ENCODE measurements at regions not wholly inside any gene's neighbourhood (a gene's known extent, or its start where the extent isn't known, plus 50 kb on each side); places are given as distances from the start of the nearest gene placed in this dataset.
A peak's percentile ranks its signal among the peaks of the same experiment; 100 is the strongest.

DNA sequence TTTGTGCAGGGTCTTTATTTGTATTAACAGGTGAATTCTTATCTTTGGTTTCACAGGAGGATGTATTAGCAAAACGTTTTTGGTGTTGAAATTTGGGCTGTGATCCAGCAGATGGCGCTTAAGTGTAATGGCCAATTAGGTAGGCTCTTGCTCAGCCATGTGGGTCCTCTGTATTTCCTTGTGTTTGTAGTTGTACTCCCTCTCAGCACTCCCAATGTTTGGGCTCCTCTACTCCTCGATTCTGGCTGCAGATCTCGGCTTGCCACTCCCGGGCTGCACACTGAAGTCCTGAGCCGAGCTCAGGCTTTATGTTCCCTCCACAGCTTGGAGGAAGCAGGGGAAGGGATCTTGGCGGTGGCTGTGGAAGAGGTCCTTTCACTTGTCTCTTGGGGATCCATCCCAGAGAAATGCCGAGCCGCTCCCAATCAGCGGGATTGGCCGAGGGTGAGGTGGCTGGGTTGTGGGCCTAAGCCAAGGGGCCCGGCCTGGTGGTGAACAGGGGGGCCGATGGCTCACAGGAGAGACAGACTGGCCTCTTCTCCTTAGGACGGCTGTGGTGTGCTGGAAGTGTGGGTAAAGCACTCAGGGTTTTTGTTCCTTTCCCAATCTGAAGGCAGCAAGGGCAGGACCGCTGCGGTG lies 133.7 kb downstream of the AEBP2 start:
- DNase-seq (ENCODE audit: extremely low read depth in 1 of 4, low spot score in 3 of 4) (peak; percentile 13 to 52 (median 18)), FAIRE-seq (peak; percentile 88), ATAC-seq (peak; percentile 84)
- no TSS peak for BruUV-seq (replicated peaks)
- intact Hi-C loops (cut with micrococcal nuclease): loop anchor here (1.0 kb wide), 1 partner anchor 70 kb away; no protein-coding TSS in a partner anchor
- H3K27me3 ChIP-seq (ENCODE audit: control insufficient read depth in 2 of 2, insufficient read depth in 2 of 2, low read length in 2 of 2): no peaks in the 10 kb centered on the region
- POLR2A ChIA-PET: interaction anchor here (0.6 kb wide), 2 partner anchors 20 to 28 kb away, joined by 3 read pairs; no protein-coding TSS in a partner anchor
- peak overlapping the region; percentile 85 for H2AFZ ChIP-seq (ENCODE audit: low read depth, low read length)
- H3K9me1 ChIP-seq (ENCODE audit: control insufficient read depth, insufficient read depth, low read length): no peaks in the 10 kb centered on the region
- H3K79me2 ChIP-seq (ENCODE audit: control insufficient read depth, insufficient read depth, low read length): no peaks in the 10 kb centered on the region
- 29% methylated on average over 9 of the region's 16 CpGs for WGBS (ENCODE audit: insufficient coverage, low coverage, missing lambda C conversion rate)
- no peak overlapping the region for H3K9ac ChIP-seq (ENCODE audit: insufficient read depth in 1 of 2, low read depth in 2 of 2, low read length in 2 of 2)
- H3K4me2 ChIP-seq (ENCODE audit: insufficient read depth, low read length): no peak overlapping the region
- H3K9me3 ChIP-seq (replicated peaks; ENCODE audit: control insufficient read depth, insufficient read depth, low read depth, low read length): no peaks in the 10 kb centered on the region
- no peaks in the 10 kb centered on the region for H4K20me1 ChIP-seq (replicated peaks; ENCODE audit: control insufficient read depth, insufficient read depth, low read length)
- in situ Hi-C loops (cut with MboI): no loop called here
- H3K4me3 ChIP-seq: no peak overlapping the region
- CTCF ChIA-PET (ENCODE audit: low intra/inter-chr PET ratio): no interaction called here
- no peak overlapping the region for H3K27ac ChIP-seq (ENCODE audit: extremely low read depth, low read depth, low read length)
- peaks cover 5 to 13% of the 10 kb centered on the region in 2 experiments; a peak in 4 of 5 replicates for H3K4me1 ChIP-seq (replicated peaks in 1 of 2; ENCODE audit: control insufficient read depth in 2 of 2, insufficient read depth in 2 of 2, low read length in 2 of 2)
- H3K36me3 ChIP-seq (ENCODE audit: control insufficient read depth, insufficient read depth, low read length): no peaks in the 10 kb centered on the region
- TF ChIP-seq ZNF57 (CRISPR knock-in tag; IDR thresholded peaks at IDR 0.05) (peak; percentile 88), RBM15 (IDR thresholded peaks at IDR 0.05; ENCODE audit: insufficient read depth, low read length) (no peak), TCFL5 (CRISPR knock-in tag; conservative IDR thresholded peaks at IDR 0.05) (no peak), DPF2 (IDR thresholded peaks at IDR 0.05) (no peak), RAD21 (CRISPR knock-in tag; conservative IDR thresholded peaks at IDR 0.05 in 1 of 2, IDR thresholded peaks at IDR 0.05 in 1 of 2) (peak in 1 of 2 experiments; percentile 49; a peak in 2 of 4 replicates), ESRRA (IDR thresholded peaks at IDR 0.05; ENCODE audit: borderline replicate concordance, low read depth) (no peak), ZFP30 (CRISPR knock-in tag; IDR thresholded peaks at IDR 0.05; ENCODE audit: borderline replicate concordance) (no peak), NONO (IDR thresholded peaks at IDR 0.05; ENCODE audit: low read depth in 2 of 2, low read length in 1 of 2) (no peak)
- TF ChIP-seq, protein P1, sequence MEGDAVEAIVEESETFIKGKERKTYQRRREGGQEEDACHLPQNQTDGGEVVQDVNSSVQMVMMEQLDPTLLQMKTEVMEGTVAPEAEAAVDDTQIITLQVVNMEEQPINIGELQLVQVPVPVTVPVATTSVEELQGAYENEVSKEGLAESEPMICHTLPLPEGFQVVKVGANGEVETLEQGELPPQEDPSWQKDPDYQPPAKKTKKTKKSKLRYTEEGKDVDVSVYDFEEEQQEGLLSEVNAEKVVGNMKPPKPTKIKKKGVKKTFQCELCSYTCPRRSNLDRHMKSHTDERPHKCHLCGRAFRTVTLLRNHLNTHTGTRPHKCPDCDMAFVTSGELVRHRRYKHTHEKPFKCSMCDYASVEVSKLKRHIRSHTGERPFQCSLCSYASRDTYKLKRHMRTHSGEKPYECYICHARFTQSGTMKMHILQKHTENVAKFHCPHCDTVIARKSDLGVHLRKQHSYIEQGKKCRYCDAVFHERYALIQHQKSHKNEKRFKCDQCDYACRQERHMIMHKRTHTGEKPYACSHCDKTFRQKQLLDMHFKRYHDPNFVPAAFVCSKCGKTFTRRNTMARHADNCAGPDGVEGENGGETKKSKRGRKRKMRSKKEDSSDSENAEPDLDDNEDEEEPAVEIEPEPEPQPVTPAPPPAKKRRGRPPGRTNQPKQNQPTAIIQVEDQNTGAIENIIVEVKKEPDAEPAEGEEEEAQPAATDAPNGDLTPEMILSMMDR (IDR thresholded peaks at IDR 0.05 in 2 of 3, conservative IDR thresholded peaks at IDR 0.05 in 1 of 3; ENCODE audit: insufficient read depth in 2 of 3, low read depth in 1 of 3, low read length in 3 of 3): peak; percentile 53 to 64 (median 55); a peak in 5 of 6 replicates
- TF ChIP-seq, protein P2, sequence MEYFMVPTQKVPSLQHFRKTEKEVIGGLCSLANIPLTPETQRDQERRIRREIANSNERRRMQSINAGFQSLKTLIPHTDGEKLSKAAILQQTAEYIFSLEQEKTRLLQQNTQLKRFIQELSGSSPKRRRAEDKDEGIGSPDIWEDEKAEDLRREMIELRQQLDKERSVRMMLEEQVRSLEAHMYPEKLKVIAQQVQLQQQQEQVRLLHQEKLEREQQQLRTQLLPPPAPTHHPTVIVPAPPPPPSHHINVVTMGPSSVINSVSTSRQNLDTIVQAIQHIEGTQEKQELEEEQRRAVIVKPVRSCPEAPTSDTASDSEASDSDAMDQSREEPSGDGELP (CRISPR knock-in tag; IDR thresholded peaks at IDR 0.05; ENCODE audit: borderline replicate concordance): no peak

All from K562 (cell line).